Tongue (tissue), 1 donor: ENCODE measurements at regions not wholly inside any gene's neighbourhood (a gene's known extent, or its start where the extent isn't known, plus 50 kb on each side); places are given as distances from the start of the nearest gene placed in this dataset.

Experiments
- DNase-seq: peaks from one replicate; pipeline ENCODE4 v3.0.0-alpha.2; 2015

GRCh38 chr10:78985973-78986818 lies 82.6 kb upstream of the ZMIZ1 start:
- no peak for DNase-seq

GRCh38 chr10:78991187-78991586 lies 77.6 kb upstream of the ZMIZ1 start:
- DNase-seq: no peak

- no peak for DNase-seq
Observed at GRCh38 chr10:78992333-78992732, 76.4 kb upstream of the ZMIZ1 start.

- DNase-seq: no peak
Observed at GRCh38 chr10:78993261-78993945, 75.4 kb upstream of the ZMIZ1 start.

- DNase-seq: no peak
Observed at GRCh38 chr10:78995987-78996791, 72.6 kb upstream of the ZMIZ1 start.

- DNase-seq: no peak
Observed at GRCh38 chr10:78996792-78997129, 72.0 kb upstream of the ZMIZ1 start.

- DNase-seq: no peak
Observed at GRCh38 chr10:78997635-78998618, 70.8 kb upstream of the ZMIZ1 start.

GRCh38 chr10:79001082-79001885 lies 67.5 kb upstream of the ZMIZ1 start:
- no peak for DNase-seq

- DNase-seq: no peak
Observed at GRCh38 chr10:79002336-79002735, 66.4 kb upstream of the ZMIZ1 start.

GRCh38 chr10:79003183-79004100 lies 65.3 kb upstream of the ZMIZ1 start:
- DNase-seq: peak; percentile 37

GRCh38 chr10:79004311-79004710 lies 64.5 kb upstream of the ZMIZ1 start:
- DNase-seq: no peak

GRCh38 chr10:79005126-79005810 lies 63.5 kb upstream of the ZMIZ1 start:
- no peak for DNase-seq

GRCh38 chr10:79007018-79007417 lies 61.7 kb upstream of the ZMIZ1 start:
- no peak for DNase-seq

- no peak for DNase-seq
Observed at GRCh38 chr10:79007421-79008319, 61.1 kb upstream of the ZMIZ1 start.

- no peak for DNase-seq
Observed at GRCh38 chr10:79009145-79009544, 59.6 kb upstream of the ZMIZ1 start.

- DNase-seq: no peak
Observed at GRCh38 chr10:79012567-79012966, 56.2 kb upstream of the ZMIZ1 start.

- no peak for DNase-seq
Observed at GRCh38 chr10:79013406-79013987, 55.3 kb upstream of the ZMIZ1 start.

GRCh38 chr10:79014796-79015195 lies 54.0 kb upstream of the ZMIZ1 start:
- no peak for DNase-seq
